Amygdala (tissue), 56 donors: ENCODE measurements at regions not wholly inside any gene's neighbourhood (a gene's known extent, or its start where the extent isn't known, plus 50 kb on each side); places are given as distances from the start of the nearest gene placed in this dataset.
"Not testable (repeated sequence)": the region's sequence is repeated elsewhere in the genome, so short reads cannot be mapped to it uniquely, and the experiment has no call there.

Source experiments
- DNase-seq, 56 donors: peaks; one replicate each; lab custom pipeline; 2025; lab: John Stamatoyannopoulos, UW

- DNase-seq: no peak
Observed at GRCh38 chr6:144928847-144929246, 643.7 kb downstream of the UTRN start.

DNA sequence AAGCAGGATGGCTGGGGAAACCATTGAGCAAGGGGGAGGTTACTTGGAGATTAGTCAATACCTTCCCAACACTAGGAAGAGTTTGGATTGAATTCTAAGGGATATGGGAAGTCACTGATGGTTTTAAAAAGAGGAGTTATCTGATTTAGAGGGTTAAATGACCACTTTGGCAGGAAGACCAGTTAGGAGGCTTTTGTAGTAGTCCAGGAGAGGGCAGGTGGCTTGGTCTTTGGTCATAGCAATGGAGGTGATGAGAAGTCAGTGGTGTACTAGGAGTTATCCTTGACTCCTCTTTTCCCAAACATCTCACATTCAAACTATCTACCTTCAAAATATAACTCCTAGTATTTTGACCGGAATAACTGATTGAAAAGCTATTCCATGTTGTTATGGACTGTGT, 644.1 kb downstream of the UTRN start:
- no peak for DNase-seq

GRCh38 chr6:144931172-144932035, 646.3 kb downstream of the UTRN start:
- peak in 3 of 56 donors; percentile 6 to 38 (median 28) for DNase-seq

DNA sequence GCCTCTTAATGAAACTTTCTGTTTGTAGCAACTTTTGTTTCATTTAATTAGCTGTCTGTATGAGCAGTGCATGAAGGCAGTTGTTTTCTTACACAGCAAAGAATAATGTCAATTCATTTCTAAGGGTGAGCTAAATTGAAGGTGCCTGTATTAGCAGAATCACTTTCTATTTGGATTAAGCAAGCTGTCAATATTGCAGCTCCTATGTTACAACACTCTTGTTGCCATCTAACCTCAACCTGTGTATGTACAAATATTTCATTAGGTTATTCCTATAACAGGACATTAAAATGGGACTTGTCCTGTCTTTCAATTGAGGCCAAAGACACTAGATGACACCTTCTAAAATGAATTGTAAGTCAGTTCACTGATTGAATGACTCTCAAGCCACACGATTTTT, 647.5 kb downstream of the UTRN start:
- DNase-seq: no peak

DNA sequence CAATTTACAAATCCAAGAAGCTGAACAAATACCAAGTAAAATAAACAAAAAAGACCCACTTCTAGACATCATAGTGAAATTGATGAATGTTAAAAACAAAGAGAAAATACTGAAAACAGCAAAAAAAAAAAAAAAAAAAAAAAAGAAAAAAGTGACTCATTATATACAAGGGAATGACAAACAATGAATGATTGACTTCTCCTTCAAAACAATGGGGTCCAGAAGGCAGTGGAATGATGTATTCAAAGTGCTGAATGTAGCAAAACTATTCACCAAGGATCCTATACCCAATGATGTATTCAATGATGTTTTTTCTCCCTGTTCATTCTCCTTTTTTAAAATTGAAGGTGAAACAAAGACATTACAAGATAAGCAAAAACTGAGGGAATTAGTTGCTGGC, 650.0 kb downstream of the UTRN start:
- DNase-seq: no peak

- DNase-seq: no peak
Observed at GRCh38 chr6:144935661-144936060, 650.5 kb downstream of the UTRN start.

GRCh38 chr6:144936764-144937163, 651.6 kb downstream of the UTRN start:
- no peak for DNase-seq

DNA sequence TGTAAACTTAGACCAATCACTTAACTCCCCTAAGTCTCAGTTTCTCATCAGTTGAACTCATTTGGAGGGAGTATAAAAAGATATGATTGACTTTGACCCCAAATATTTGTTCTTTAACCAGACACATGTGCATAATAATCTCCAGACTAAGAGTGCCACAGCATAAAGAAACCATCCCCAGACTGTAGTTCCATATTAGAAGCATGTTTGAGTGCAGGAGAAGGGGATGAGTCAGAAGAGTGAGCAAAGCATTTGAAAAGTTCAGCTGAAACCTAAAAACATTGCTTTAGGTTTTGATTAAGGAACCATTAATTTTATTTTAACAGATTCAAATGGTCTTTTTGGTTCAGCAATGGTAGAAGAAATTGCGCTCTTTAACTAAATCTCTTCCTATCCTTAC, 654.8 kb downstream of the UTRN start:
- DNase-seq: no peak

DNA sequence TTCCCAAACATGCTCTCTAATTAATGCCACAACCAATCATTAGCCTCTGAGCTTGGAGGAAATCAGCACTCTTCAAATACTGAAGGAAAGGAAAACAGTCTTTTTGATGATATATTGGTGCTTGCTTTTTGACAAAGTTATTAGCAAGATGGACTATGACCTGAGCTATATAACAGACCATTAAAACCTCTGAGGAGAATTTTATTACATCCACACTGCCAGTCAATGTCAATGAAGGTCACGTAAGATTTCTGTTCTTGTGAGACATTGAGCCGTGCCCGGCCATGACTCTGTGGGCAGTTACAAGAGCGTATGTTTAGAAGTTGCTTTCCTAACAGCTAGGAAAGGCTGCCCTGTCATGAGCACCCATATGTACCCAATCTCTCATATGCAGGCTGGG, 659.0 kb downstream of the UTRN start:
- DNase-seq: no peak

GRCh38 chr6:144947398-144947976, 662.4 kb downstream of the UTRN start:
- DNase-seq: no peak

GRCh38 chr6:144951730-144952437, 666.7 kb downstream of the UTRN start:
- DNase-seq: no peak

GRCh38 chr6:144952456-144953240, 667.5 kb downstream of the UTRN start:
- no peak for DNase-seq

DNA sequence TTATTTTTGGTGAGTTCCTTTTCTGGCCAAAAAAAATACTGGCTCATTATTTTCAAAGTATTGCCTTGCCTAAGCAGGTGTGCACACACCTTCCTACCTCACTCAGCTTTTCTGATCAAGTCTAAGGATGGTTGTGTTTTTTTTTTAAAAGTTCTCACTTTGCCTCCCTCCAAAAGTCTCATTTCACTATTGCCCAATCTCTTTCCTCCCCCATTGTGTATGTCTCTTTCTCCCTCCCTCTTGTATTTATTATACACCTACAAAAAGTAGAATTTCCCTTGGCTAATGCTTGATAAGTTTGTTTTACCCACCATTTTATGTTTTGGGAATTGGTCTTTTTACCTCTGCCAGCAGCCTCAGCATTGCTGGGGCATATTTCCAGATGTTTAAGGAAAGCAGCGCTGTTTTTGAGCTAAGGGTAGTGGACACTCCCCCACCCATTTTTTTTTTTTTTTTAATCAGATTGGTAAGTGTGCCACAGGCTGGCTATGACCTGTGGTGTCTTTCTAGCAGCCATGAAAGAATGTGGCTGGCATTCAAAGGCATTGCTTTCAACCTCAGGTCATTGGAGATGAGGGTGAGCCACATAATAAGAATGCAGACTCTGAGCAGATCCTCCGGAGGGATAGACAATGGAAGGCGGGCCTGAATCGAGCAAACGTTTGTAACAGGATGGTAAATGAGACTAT, 668.6 kb downstream of the UTRN start:
- DNase-seq: no peak

GRCh38 chr6:144954241-144954556, 669.1 kb downstream of the UTRN start:
- DNase-seq: no peak

DNA sequence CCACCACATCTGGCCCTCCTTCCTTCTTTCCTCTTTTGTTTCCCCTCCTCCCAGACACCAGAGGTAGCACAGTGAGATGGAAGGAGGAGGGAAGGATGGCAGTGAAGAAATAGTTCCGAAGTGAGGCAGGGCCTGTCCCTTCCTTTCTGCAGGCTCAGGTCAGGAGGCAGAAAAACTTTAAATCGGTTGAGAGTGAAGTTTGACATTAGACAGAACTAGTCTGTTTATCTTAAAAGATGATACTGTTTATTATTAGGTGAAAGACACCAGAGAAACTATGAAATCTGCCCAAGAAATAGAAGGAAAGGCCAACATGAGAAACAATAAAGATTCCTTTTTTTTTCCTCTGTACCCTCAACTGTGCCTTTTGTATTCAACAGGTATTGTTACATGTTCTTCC, 670.3 kb downstream of the UTRN start:
- DNase-seq: no peak

DNA sequence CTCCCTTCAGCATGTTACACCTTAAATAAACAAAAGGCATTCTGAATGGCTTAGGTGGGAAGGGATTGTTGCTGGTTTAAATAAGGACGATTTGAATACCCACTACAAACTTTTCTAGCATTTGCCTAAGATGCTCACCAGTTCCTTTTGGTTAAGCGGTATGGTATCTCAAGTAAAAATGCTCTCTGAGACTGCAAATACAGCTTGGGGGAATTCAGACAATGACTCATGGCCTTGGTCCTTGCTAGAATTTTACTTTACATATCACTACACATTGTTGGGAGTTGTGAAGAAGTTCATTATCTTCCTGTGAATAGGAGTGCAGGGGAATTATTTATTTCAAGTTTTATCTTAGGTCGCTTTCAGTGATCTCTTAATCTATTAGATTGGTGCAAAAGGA, 670.7 kb downstream of the UTRN start:
- DNase-seq: no peak

DNA sequence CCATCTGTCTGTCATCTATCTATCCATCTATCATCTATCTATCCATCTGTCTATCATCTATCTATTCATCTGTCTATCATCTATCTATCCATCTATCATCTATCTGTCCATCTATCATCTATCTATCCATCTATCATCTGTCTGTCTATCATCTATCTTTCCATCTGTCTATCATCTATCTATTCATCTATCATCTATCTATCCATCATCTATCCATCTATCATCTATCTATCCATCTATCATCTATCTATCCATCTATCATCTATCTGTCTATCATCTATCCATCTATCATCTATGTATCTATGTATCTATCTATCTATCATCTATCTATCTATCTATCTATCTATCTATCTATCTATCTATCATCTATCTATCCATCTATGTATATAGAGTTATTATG, 671.6 kb downstream of the UTRN start:
- not testable (repeated sequence) for DNase-seq

- no peak for DNase-seq
Observed at GRCh38 chr6:144957236-144957937, 672.3 kb downstream of the UTRN start.

DNA sequence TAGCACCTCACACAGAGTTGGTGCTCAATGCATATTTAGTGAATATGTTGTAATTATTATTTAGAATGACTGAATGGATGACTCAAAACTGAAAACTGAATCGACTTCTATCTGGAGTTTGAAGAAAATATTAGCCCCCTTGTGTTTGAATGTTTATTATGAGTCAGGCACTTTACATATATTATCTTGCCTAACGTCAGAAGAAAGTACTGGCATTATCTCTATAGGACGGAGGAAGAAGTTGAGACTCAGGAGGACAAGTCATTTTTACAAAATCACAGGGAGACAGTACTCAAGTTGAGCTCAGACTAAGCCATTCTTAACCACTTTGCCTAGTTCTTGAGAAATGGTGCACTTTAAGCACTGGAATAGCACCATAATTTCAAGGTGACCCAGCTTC, 684.0 kb downstream of the UTRN start:
- no peak for DNase-seq
